Testis (tissue), 2 donors: ENCODE measurements at regions not wholly inside any gene's neighbourhood (a gene's known extent, or its start where the extent isn't known, plus 50 kb on each side); places are given as distances from the start of the nearest gene placed in this dataset.

ENCODE experiments used
- CTCF ChIP-seq, 3 experiments: fragments of 450-650 bp in 2 of 3; fragments of 200-600 bp in 1 of 3; sonication (generic) in 1 of 3; IDR thresholded peaks; one replicate each; pipeline ENCODE4 v1.5.1; 2016 to 2019; ENCODE audit warnings: antibody characterized with exemption in 3 of 3, mild to moderate bottlenecking in 2 of 3, moderate library complexity in 1 of 3
- POLR2A ChIP-seq: fragments of 450-650 bp; IDR thresholded peaks from one replicate; pipeline ENCODE4 v1.6.1; 2017; ENCODE audit warnings: antibody characterized with exemption, mild to moderate bottlenecking, moderate library complexity

- TF ChIP-seq CTCF (IDR thresholded peaks at IDR 0.05), result no peak
- TF ChIP-seq POLR2A, result no peak
Measured at GRCh38 chr7:13822678-13823077, 166.8 kb downstream of the ETV1 start.
